HS-5 (cell line): ENCODE measurements at regions not wholly inside any gene's neighbourhood (a gene's known extent, or its start where the extent isn't known, plus 50 kb on each side); places are given as distances from the start of the nearest gene placed in this dataset.
"Not testable (repeated sequence)": the region's sequence is repeated elsewhere in the genome, so short reads cannot be mapped to it uniquely, and the experiment has no call there.

Experiments
- DNase-seq: peaks from one replicate; pipeline ENCODE4 v3.0.0-alpha.2; 2012; ENCODE audit warnings: low read depth

DNA sequence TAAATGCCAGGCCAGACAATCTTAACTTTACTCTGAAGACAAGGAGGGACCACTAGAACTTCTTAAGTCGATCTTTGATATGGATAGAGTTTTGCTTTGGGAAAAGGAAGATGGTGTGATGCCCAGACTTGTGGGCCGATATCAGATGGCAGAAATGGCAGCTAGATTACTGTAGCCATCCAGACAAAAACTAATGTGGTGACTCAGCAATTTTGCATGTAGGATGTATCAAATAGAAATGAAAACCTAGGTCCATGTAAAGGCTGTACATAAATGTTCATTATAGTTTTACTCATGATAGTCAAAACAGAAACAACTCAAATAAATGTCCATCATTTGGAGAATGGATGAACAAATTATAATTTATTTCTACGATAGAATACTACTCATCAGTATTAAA is 121.5 kb downstream of the APIP start:
- DNase-seq: no peak

GRCh38 chr11:34793666-34794065 is 122.5 kb downstream of the APIP start:
- DNase-seq: no peak

- DNase-seq: no peak
These were observed 123.3 kb downstream of the APIP start for GRCh38 chr11:34792814-34793258.

- no peak for DNase-seq
These were observed 124.2 kb downstream of the APIP start for GRCh38 chr11:34791780-34792542.

- DNase-seq: no peak
These were observed 125.6 kb downstream of the APIP start for GRCh38 chr11:34790620-34791019.

DNA sequence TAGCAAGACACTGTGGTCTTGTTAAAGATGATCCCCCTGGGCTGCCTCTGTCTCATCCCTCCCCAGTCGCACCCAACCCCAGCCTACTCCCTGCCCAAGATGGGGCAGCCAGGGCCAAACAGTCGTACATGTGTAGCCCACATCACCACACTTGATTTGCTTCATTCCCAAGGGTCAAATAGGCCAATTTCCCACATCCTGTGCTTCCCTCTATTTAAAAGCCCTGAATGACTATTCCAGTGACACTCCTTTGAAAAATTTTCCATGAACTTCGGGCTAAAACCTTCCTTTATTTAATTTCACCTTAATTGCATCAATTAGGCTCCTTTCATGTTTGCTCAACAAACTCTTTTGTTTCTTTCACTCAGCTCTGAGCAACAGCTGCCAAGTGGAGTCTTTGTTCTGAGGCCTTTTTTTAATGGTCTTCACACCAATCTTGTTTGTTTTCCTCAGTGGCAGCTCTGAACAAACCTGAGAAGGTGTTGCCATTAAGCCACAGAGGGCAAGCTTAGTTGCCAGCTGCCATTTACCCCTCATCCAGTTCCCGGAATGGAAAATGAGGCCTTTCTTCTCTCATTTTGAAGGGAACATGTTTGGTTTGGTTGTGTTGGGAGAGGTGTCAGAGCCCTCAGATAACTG is 126.9 kb downstream of the APIP start:
- no peak for DNase-seq

DNA sequence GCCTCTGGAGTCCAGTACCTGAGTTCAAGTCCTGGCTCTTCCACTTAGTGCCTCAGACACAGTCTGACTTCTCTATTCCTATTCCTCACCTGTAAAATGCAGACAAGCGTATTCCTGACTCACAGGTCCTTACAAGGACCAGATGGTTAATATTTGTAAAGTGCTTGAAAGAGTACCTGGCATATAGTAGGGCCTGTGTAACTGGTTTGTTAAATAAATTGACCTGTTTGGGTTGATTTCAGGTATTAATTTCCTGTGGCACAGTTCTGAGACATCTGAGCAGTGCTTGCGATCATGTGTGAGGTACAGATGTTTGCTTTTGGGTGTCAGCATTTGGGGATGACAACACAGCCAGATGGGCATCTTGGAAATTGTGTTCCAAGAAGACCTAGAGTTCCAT is 127.5 kb downstream of the APIP start:
- DNase-seq: no peak

DNA sequence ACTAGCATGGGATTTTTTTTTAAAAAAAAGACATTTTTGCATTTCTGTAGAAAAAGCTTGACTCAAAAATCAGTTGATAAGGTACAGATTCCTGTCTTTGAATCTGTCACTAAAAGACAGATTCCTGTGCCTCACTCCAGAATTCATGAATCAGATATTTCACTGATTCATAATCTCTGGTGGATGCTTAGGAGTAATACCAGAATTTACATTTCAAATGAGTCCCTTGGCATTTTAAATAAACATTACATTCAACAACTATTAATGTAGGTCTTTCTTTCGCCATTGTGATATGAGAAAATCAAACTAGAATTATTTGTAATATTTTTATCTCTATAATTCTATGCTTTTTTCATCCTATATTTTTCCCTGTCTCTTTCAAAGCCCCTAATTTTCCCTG is 128.3 kb downstream of the APIP start:
- no peak for DNase-seq

GRCh38 chr11:34787348-34787747 is 128.8 kb downstream of the APIP start:
- DNase-seq: no peak

GRCh38 chr11:34784318-34784841 is 131.8 kb downstream of the APIP start:
- DNase-seq: no peak

- no peak for DNase-seq
These were observed 132.3 kb downstream of the APIP start for GRCh38 chr11:34783816-34784317.

GRCh38 chr11:34781826-34782225 is 134.4 kb downstream of the APIP start:
- DNase-seq: not testable (repeated sequence)

DNA sequence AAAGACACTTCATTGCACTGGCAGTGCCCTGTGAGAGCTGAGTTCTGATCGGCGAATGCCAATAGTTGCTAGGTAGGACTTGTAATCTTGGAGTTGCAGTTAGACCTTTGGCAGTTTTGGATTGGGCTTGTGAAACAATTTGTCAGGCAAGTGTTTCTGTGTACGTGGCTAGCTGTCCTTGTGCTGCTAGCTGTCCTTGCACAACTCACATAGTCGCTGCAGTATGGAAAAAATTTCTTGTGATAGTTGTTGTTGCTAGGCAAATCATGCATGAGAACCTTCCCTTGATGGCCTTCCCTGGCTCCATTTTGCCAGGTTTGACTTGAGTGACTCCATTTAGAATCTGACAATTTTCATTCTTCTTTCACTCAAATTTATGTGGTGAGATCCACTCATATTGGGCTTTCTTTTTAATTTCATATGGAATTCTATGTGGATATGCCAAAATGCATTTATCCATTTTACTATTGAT is 140.7 kb downstream of the APIP start:
- DNase-seq: no peak

- DNase-seq: no peak
These were observed 141.6 kb downstream of the APIP start for GRCh38 chr11:34774604-34775003.

- DNase-seq: no peak
These were observed 142.4 kb downstream of the APIP start for GRCh38 chr11:34773826-34774225.

- no peak for DNase-seq
These were observed 143.0 kb downstream of the APIP start for GRCh38 chr11:34773211-34773610.

GRCh38 chr11:34770111-34770510 is 146.1 kb downstream of the APIP start:
- no peak for DNase-seq

DNA sequence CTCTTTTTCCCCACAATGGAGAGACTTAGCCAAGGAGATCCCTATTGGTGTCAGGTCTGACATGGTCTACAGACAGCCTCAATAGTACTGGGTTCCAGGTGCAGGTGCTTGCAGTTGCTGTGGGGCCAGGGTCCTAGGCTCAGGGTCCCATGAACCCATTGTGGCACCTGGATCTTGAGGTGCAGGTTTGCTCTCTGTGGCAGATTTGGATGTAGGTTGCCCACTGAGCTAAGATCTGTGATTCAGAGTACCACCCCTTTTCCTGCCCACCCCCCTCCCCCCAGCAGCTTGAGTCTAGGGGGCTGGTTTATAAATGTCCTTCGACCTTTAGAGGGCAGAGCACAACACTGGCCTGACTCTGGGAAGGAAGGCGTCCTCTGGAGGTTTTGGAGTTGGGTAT is 147.0 kb downstream of the APIP start:
- DNase-seq: no peak

DNA sequence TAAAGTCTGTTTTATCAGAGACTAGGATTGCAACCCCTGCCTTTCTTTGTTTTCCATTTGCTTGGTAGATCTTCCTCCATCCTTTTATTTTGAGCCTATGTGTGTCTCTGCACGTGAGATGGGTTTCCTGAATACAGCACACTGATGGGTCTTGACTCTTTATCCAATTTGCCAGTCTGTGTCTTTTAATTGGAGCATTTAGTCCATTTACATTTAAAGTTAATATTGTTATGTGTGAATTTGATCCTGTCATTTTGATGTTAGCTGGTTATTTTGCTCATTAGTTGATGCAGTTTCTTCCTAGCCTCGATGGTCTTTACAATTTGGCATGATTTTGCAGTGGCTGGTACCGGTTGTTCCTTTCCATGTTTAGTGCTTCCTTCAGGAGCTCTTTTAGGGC is 141.7 kb downstream of the EHF start:
- DNase-seq: not testable (repeated sequence)

GRCh38 chr11:34758262-34758661 is 137.4 kb downstream of the EHF start:
- DNase-seq: no peak

DNA sequence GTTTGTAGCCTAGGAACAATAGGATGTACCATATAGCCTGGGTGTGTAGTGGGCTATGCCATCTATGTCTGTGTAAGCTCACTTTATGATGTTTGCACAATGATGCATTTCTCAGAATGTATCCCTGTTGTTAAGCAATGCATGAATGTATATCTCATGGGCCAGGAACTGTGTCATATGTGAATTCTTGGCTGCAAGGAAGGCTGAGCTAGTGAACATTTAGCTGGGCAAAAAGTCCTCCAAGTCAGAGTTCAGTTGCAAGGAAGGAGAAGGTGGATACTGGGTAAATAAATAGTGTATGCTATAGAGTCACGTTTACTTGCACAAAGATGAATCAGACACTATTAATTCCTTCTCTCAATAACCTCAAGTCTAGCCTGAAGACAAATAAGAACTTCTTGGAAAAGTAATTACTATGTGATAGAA is 136.1 kb downstream of the EHF start:
- no peak for DNase-seq

DNA sequence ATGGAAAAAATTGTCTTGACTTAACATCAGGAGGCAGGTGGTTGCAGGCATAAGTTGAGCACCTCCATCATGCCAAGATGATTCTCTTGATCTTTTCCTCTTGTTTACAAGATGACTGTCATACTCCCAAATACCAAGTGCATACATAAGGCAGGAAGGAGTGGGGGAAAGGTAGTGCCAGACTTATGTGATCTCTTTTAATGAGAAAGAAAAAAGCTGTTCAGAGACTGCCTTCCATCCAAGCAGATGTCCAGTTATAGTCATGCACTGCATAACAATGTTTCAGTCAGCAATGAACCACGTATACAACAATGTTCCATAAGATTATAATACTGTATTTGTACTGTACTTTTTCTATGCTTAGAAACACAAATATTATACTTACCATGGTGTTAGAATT is 135.7 kb downstream of the EHF start:
- DNase-seq: no peak

DNA sequence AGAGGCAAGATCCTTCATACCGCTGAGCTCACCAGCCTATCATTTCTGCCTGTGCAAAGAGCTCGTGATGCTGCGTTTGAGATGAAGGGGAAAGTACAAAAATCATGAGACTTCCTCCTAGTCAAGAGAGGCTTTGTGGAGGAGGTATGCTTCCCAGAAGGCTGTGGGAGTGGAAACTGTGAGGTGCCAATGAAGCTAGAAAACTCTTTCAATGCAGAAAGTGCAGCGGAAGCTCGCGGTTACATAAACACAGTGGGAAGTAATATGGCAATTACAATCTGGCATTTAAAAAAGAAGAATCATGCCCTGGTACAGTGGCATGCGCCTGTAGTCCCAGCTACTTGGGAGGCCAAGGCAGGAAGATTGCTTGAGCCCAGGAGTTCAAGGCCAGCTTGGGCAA is 134.8 kb downstream of the EHF start:
- DNase-seq: no peak
